ENCODE measurements at regions not wholly inside any gene's neighbourhood (a gene's known extent, or its start where the extent isn't known, plus 50 kb on each side); places are given as distances from the start of the nearest gene placed in this dataset.

- TF ChIP-seq AFF4 (CRISPR knock-in tag; IDR thresholded peaks at IDR 0.05; ENCODE audit: borderline replicate concordance), result no peak
- no peak for TF ChIP-seq OVOL2 (CRISPR knock-in tag; IDR thresholded peaks at IDR 0.05; ENCODE audit: borderline replicate concordance)
- no peak for TF ChIP-seq CDX4 (CRISPR knock-in tag; IDR thresholded peaks at IDR 0.05; ENCODE audit: borderline replicate concordance)
- TF ChIP-seq JAZF1 (CRISPR knock-in tag; IDR thresholded peaks at IDR 0.05), result no peak
Measured at GRCh38 chr18:22034276-22034675, 135.1 kb upstream of the GATA6 start (continued).

GRCh38 chr18:22040533-22040932, 128.9 kb upstream of the GATA6 start:
- Mint-ChIP-seq H3K4me1 (peaks cover 12% of the 10 kb centered on the region), H3K27me3 (ENCODE audit: low read depth) (peaks cover 7% of the 10 kb centered on the region; the same call in 1 of the 2 replicates), H3K27ac (no peak overlapping the region), H3K9me3 (no peaks in the 10 kb centered on the region), H3K36me3 (no peaks in the 10 kb centered on the region), H3K4me3 (no peak overlapping the region)
- POLR2A ChIA-PET, result no interaction called here
- ATAC-seq (no peak), DNase-seq (ENCODE audit: low spot score) (no peak)
- CTCF ChIA-PET, result no interaction called here
- TF ChIP-seq ZNF396 (CRISPR knock-in tag; IDR thresholded peaks at IDR 0.05; ENCODE audit: borderline replicate concordance) (no peak), PREB (CRISPR knock-in tag; IDR thresholded peaks at IDR 0.05; ENCODE audit: borderline replicate concordance) (no peak), ZSCAN18 (CRISPR knock-in tag; IDR thresholded peaks at IDR 0.05) (no peak), ERG (CRISPR knock-in tag; IDR thresholded peaks at IDR 0.05) (no peak), FOXP1 (CRISPR knock-in tag; IDR thresholded peaks at IDR 0.05; ENCODE audit: borderline replicate concordance) (no peak), RORB (CRISPR knock-in tag; IDR thresholded peaks at IDR 0.05) (no peak), NR2C2 (CRISPR knock-in tag; IDR thresholded peaks at IDR 0.05) (no peak), ZBTB43 (CRISPR knock-in tag; IDR thresholded peaks at IDR 0.05) (no peak), ZNF263 (CRISPR knock-in tag; IDR thresholded peaks at IDR 0.05; ENCODE audit: low read depth) (no peak), IRF2 (CRISPR knock-in tag; IDR thresholded peaks at IDR 0.05; ENCODE audit: borderline replicate concordance, low read depth) (no peak), MYBL2 (CRISPR knock-in tag; IDR thresholded peaks at IDR 0.05) (no peak), ESRRA (CRISPR knock-in tag; IDR thresholded peaks at IDR 0.05; ENCODE audit: borderline replicate concordance) (no peak), E2F1 (CRISPR knock-in tag; IDR thresholded peaks at IDR 0.05) (no peak), AFF4 (CRISPR knock-in tag; IDR thresholded peaks at IDR 0.05; ENCODE audit: borderline replicate concordance) (no peak), STAT6 (CRISPR knock-in tag; conservative IDR thresholded peaks at IDR 0.05; ENCODE audit: low read depth) (no peak)
